ENCODE measurements at regions not wholly inside any gene's neighbourhood (a gene's known extent, or its start where the extent isn't known, plus 50 kb on each side); places are given as distances from the start of the nearest gene placed in this dataset.

DNA sequence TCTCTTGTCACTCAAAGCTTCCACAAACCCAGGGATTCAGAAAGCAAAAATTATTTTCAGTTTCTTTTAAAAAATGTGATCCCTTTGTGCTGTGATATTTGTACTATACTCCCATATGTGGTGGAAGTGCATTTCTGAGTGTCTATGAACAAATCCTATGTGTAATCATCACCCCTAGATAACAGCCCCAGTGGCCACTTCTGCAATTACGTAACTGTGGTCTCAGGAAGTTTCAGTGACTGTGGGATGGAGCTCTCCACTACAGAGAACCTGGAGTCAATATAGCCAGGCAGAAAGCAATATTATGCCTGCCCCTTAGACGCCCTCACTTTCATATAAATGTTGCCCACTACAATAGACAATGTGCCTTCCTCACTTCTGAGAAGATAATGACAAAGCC, 1101.7 kb upstream of the GHITM start:
- Histone ChIP-seq H3K79me2 (ENCODE audit: low read length) (no peaks in the 10 kb centered on the region), H3K9me3 (replicated peaks; ENCODE audit: insufficient read depth, low read length) (no peaks in the 10 kb centered on the region), H3F3A (ENCODE audit: insufficient read depth, low read length) (no peaks in the 10 kb centered on the region), H3K27me3 (replicated peaks; ENCODE audit: insufficient read depth, low read length) (no peaks in the 10 kb centered on the region), H3K36me3 (replicated peaks; ENCODE audit: insufficient read depth, low read length) (no peaks in the 10 kb centered on the region), H3K4me1 (ENCODE audit: low read length) (no peaks in the 10 kb centered on the region), H2AFZ (ENCODE audit: low read length) (no peak overlapping the region), H3K4me3 (ENCODE audit: low read length) (no peak overlapping the region), H3K4me2 (ENCODE audit: low read depth, low read length) (no peak overlapping the region), H3K9ac (ENCODE audit: low read length) (no peak overlapping the region), H3K9me2 (replicated peaks; ENCODE audit: insufficient read depth, low read length) (no peaks in the 10 kb centered on the region), H3K27ac (ENCODE audit: low read length) (no peak overlapping the region), H4K20me1 (ENCODE audit: insufficient read depth, low read length) (no peaks in the 10 kb centered on the region)
- no peak for DNase-seq
- TF ChIP-seq EZH2 (optimal IDR thresholded peaks at IDR 0.05; ENCODE audit: low read depth, low read length) = no peak
- TF ChIP-seq EZH2phosphoT487 (IDR thresholded peaks at IDR 0.05; ENCODE audit: low read length) = no peak
- TF ChIP-seq, protein P1, sequence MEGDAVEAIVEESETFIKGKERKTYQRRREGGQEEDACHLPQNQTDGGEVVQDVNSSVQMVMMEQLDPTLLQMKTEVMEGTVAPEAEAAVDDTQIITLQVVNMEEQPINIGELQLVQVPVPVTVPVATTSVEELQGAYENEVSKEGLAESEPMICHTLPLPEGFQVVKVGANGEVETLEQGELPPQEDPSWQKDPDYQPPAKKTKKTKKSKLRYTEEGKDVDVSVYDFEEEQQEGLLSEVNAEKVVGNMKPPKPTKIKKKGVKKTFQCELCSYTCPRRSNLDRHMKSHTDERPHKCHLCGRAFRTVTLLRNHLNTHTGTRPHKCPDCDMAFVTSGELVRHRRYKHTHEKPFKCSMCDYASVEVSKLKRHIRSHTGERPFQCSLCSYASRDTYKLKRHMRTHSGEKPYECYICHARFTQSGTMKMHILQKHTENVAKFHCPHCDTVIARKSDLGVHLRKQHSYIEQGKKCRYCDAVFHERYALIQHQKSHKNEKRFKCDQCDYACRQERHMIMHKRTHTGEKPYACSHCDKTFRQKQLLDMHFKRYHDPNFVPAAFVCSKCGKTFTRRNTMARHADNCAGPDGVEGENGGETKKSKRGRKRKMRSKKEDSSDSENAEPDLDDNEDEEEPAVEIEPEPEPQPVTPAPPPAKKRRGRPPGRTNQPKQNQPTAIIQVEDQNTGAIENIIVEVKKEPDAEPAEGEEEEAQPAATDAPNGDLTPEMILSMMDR (IDR thresholded peaks at IDR 0.05; ENCODE audit: low read length) = no peak

DNA sequence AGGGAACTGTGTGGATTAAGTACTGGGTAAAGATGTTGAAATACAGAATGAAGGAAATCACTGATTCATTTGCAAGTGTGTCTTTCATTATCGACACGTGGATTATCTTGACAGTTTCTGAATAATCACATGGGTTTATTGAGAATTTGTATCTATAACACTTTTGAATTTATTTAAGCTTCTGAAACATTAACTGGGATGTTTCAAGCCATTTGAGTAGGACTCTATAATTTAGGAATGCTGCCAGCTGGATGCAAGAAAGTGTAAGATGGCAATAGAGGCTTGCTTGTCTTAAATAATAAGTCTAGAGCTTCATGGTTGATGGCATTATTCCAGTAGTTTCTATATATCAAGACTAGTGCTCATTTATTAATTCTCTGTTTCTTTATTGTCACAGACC, 1100.7 kb upstream of the GHITM start:
- Histone ChIP-seq H3K79me2 (ENCODE audit: low read length) (no peaks in the 10 kb centered on the region), H4K20me1 (ENCODE audit: insufficient read depth, low read length) (no peaks in the 10 kb centered on the region), H3K27ac (ENCODE audit: low read length) (no peak overlapping the region), H3K4me3 (ENCODE audit: low read length) (no peak overlapping the region), H2AFZ (ENCODE audit: low read length) (no peak overlapping the region), H3K4me1 (ENCODE audit: low read length) (no peaks in the 10 kb centered on the region), H3K9me2 (replicated peaks; ENCODE audit: insufficient read depth, low read length) (no peaks in the 10 kb centered on the region), H3K27me3 (replicated peaks; ENCODE audit: insufficient read depth, low read length) (no peaks in the 10 kb centered on the region), H3K9me3 (replicated peaks; ENCODE audit: insufficient read depth, low read length) (no peaks in the 10 kb centered on the region), H3K4me2 (ENCODE audit: low read depth, low read length) (no peak overlapping the region), H3F3A (ENCODE audit: insufficient read depth, low read length) (no peaks in the 10 kb centered on the region), H3K9ac (ENCODE audit: low read length) (no peak overlapping the region), H3K36me3 (replicated peaks; ENCODE audit: insufficient read depth, low read length) (no peaks in the 10 kb centered on the region)
- TF ChIP-seq EZH2phosphoT487 (IDR thresholded peaks at IDR 0.05; ENCODE audit: low read length) (no peak), EZH2 (optimal IDR thresholded peaks at IDR 0.05; ENCODE audit: low read depth, low read length) (no peak)
- TF ChIP-seq, protein P1 (IDR thresholded peaks at IDR 0.05; ENCODE audit: low read length) = no peak
- DNase-seq = no peak

DNA sequence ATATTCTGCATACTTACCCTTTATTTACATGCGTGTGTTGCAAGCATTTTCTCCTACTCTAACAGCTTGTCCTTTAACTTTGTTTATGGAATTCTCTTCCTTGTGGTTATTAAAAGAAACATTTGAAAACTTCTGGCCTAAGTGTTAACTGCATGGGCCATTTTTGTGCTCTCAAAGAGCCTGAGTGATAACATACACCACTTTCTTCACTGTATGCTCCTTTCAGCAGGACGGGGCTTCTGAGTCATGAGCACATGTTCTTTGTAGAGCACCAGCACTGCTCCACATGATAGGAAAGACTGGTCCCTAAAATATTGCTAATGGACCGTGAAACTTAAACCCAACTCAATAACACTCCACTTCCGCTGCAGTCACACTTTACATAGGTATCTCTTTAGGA, 1093.6 kb upstream of the GHITM start:
- Histone ChIP-seq H3K4me3 (ENCODE audit: low read length) (no peak overlapping the region), H3K27ac (ENCODE audit: low read length) (no peak overlapping the region), H3K4me1 (ENCODE audit: low read length) (no peaks in the 10 kb centered on the region), H2AFZ (ENCODE audit: low read length) (no peak overlapping the region), H3K9ac (ENCODE audit: low read length) (no peak overlapping the region), H3K9me2 (replicated peaks; ENCODE audit: insufficient read depth, low read length) (no peaks in the 10 kb centered on the region), H3F3A (ENCODE audit: insufficient read depth, low read length) (no peaks in the 10 kb centered on the region), H3K36me3 (replicated peaks; ENCODE audit: insufficient read depth, low read length) (no peaks in the 10 kb centered on the region), H3K27me3 (replicated peaks; ENCODE audit: insufficient read depth, low read length) (no peaks in the 10 kb centered on the region), H3K9me3 (replicated peaks; ENCODE audit: insufficient read depth, low read length) (no peaks in the 10 kb centered on the region), H4K20me1 (ENCODE audit: insufficient read depth, low read length) (no peaks in the 10 kb centered on the region), H3K4me2 (ENCODE audit: low read depth, low read length) (no peak overlapping the region), H3K79me2 (ENCODE audit: low read length) (no peaks in the 10 kb centered on the region)
- DNase-seq = no peak
- TF ChIP-seq, protein P1 (IDR thresholded peaks at IDR 0.05; ENCODE audit: low read length) = no peak
- TF ChIP-seq EZH2 (optimal IDR thresholded peaks at IDR 0.05; ENCODE audit: low read depth, low read length) (no peak), EZH2phosphoT487 (IDR thresholded peaks at IDR 0.05; ENCODE audit: low read length) (no peak)

Data from MM.1S (cell line).